Adrenal gland (tissue), 5 donors: ENCODE measurements at regions not wholly inside any gene's neighbourhood (a gene's known extent, or its start where the extent isn't known, plus 50 kb on each side); places are given as distances from the start of the nearest gene placed in this dataset.

Experiments used
- CTCF ChIP-seq, 6 experiments: fragments of 450-650 bp in 4 of 6; fragments of 200-600 bp in 2 of 6; sonication (generic) in 1 of 6; IDR thresholded peaks; 1 replicate in 5 of 6; 2 replicates in 1 of 6; pipeline versions ENCODE4 v1.5.1 to v1.8.0; 2016 to 2021; ENCODE audit warnings: antibody characterized with exemption in 6 of 6, mild to moderate bottlenecking in 2 of 6, moderate library complexity in 1 of 6
- POLR2A ChIP-seq, 2 donors: fragments of 450-650 bp; IDR thresholded peaks; one replicate each; pipeline ENCODE4 v1.6.1; 2017; ENCODE audit warnings: antibody characterized with exemption in 2 of 2, mild to moderate bottlenecking in 2 of 2, moderate library complexity in 1 of 2
- donor health status: DM: no; HTN: no; CAD: no.

- TF ChIP-seq CTCF (IDR thresholded peaks at IDR 0.05) (no peak), POLR2A (IDR thresholded peaks at IDR 0.05) (no peak)
These were observed 186.4 kb downstream of the SPRY1 start for GRCh38 chr4:123583043-123583442.
